ENCODE measurements at regions not wholly inside any gene's neighbourhood (a gene's known extent, or its start where the extent isn't known, plus 50 kb on each side); places are given as distances from the start of the nearest gene placed in this dataset.

DNA sequence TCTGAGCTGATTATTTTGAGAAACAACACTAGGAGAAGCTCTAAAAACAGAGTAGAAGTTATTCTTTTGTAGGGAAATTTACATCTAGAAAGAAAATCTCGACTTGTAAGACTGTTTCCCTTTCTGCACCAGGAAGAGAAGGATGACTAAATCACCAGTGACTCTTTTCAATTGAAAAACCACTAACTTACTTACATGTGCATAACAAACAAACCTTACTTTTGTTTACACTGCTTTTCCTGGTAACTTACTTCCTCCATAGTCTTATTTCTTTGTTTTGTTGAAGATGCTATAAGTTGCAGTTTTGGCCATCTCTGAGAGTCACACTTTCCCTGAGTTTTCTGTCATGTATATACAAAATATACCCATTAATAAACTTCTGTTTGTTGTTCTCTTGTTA lies 293.6 kb upstream of the FAT4 start:
- TF ChIP-seq, protein P1, sequence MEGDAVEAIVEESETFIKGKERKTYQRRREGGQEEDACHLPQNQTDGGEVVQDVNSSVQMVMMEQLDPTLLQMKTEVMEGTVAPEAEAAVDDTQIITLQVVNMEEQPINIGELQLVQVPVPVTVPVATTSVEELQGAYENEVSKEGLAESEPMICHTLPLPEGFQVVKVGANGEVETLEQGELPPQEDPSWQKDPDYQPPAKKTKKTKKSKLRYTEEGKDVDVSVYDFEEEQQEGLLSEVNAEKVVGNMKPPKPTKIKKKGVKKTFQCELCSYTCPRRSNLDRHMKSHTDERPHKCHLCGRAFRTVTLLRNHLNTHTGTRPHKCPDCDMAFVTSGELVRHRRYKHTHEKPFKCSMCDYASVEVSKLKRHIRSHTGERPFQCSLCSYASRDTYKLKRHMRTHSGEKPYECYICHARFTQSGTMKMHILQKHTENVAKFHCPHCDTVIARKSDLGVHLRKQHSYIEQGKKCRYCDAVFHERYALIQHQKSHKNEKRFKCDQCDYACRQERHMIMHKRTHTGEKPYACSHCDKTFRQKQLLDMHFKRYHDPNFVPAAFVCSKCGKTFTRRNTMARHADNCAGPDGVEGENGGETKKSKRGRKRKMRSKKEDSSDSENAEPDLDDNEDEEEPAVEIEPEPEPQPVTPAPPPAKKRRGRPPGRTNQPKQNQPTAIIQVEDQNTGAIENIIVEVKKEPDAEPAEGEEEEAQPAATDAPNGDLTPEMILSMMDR (IDR thresholded peaks at IDR 0.05; ENCODE audit: low read length): no peak
- TF ChIP-seq EZH2 (IDR thresholded peaks at IDR 0.05; ENCODE audit: borderline replicate concordance, low read length): no peak

All from OCI-LY1 (cell line).